H9 (cell line): ENCODE measurements at regions not wholly inside any gene's neighbourhood (a gene's known extent, or its start where the extent isn't known, plus 50 kb on each side); places are given as distances from the start of the nearest gene placed in this dataset.

Source experiments
- DNase-seq: peaks from one replicate; pipeline ENCODE4 v3.0.0-alpha.2; 2017
- H2AFZ ChIP-seq: one replicate; pipeline ENCODE4 v1.6.1; 2013; ENCODE audit warnings: mild to moderate bottlenecking, low read length, control low read depth, moderate library complexity
- H2AK5ac ChIP-seq: 2 replicates; pipeline ENCODE4 v1.6.1; 2013; ENCODE audit warnings: low read length, control low read depth, mixed read lengths; ENCODE audit not compliant: insufficient read length
- H2BK120ac ChIP-seq: one replicate; pipeline ENCODE4 v1.6.1; 2013; ENCODE audit warnings: low read depth, mild to moderate bottlenecking, low read length, control low read depth, inconsistent platforms; ENCODE audit not compliant: poor library complexity, severe bottlenecking
- H2BK12ac ChIP-seq: 2 replicates; pipeline ENCODE4 v1.6.1; 2013; ENCODE audit warnings: low read length, control low read depth, mixed read lengths, low read depth; ENCODE audit not compliant: insufficient read length
- H2BK15ac ChIP-seq: 2 replicates; pipeline ENCODE4 v1.6.1; 2013; ENCODE audit warnings: low read depth, low read length, control low read depth
- H2BK20ac ChIP-seq: one replicate; pipeline ENCODE4 v1.6.1; 2013; ENCODE audit warnings: low read depth, mild to moderate bottlenecking, low read length, control low read depth, inconsistent platforms; ENCODE audit not compliant: poor library complexity, severe bottlenecking
- H2BK5ac ChIP-seq: 2 replicates; pipeline ENCODE4 v1.6.1; 2013; ENCODE audit warnings: low read length, control low read depth, mixed read lengths; ENCODE audit not compliant: insufficient read length
- H3K14ac ChIP-seq: 2 replicates; pipeline ENCODE4 v1.6.1; 2013; ENCODE audit warnings: low read length, control low read depth; ENCODE audit not compliant: insufficient read depth
- H3K18ac ChIP-seq: 2 replicates; pipeline ENCODE4 v1.6.1; 2013; ENCODE audit warnings: low read depth, mild to moderate bottlenecking, mixed read lengths, low read length, control low read depth; ENCODE audit not compliant: insufficient read length
- H3K23ac ChIP-seq: 2 replicates; pipeline ENCODE4 v1.6.1; 2013; ENCODE audit warnings: low read length, control low read depth, mixed read lengths, low read depth; ENCODE audit not compliant: insufficient read length
- H3K23me2 ChIP-seq: 2 replicates; pipeline ENCODE4 v1.6.1; 2013; ENCODE audit warnings: low read depth, mild to moderate bottlenecking, mixed read lengths, low read length, control low read depth; ENCODE audit not compliant: insufficient read length, poor library complexity, severe bottlenecking
- H3K27ac ChIP-seq: 2 replicates; pipeline ENCODE4 v1.5.1; 2013; ENCODE audit warnings: low read length, control low read depth, mixed read lengths, low read depth; ENCODE audit not compliant: insufficient read length
- H3K27me3 ChIP-seq: 2 replicates; pipeline ENCODE4 v1.6.1; 2013; ENCODE audit warnings: low read length, control low read depth, inconsistent platforms; ENCODE audit not compliant: insufficient read depth
- H3K4ac ChIP-seq: 2 replicates; pipeline ENCODE4 v1.6.1; 2013; ENCODE audit warnings: low read depth, mild to moderate bottlenecking, control low read depth, inconsistent platforms, low read length, moderate library complexity
- H3K4me1 ChIP-seq: 2 replicates; pipeline ENCODE4 v1.6.1; 2013; ENCODE audit warnings: low read length, control low read depth, inconsistent platforms; ENCODE audit not compliant: insufficient read depth
- H3K4me2 ChIP-seq: 2 replicates; pipeline ENCODE4 v1.6.1; 2013; ENCODE audit warnings: low read length, control low read depth, mixed read lengths; ENCODE audit not compliant: insufficient read length, insufficient read depth
- H3K56ac ChIP-seq: 2 replicates; pipeline ENCODE4 v1.6.1; 2013; ENCODE audit warnings: low read depth, mild to moderate bottlenecking, mixed read lengths, low read length, control low read depth; ENCODE audit not compliant: insufficient read length
- H3K79me1 ChIP-seq: 2 replicates; pipeline ENCODE4 v1.6.1; 2013; ENCODE audit warnings: low read depth, mild to moderate bottlenecking, moderate library complexity, low read length, control low read depth, inconsistent platforms; ENCODE audit not compliant: insufficient read depth, poor library complexity, severe bottlenecking
- H3K79me2 ChIP-seq: 2 replicates; pipeline ENCODE4 v1.6.1; 2013; ENCODE audit warnings: low read length, control low read depth, inconsistent platforms; ENCODE audit not compliant: insufficient read depth
- H3K9ac ChIP-seq: 2 replicates; pipeline ENCODE4 v1.6.1; 2013; ENCODE audit warnings: low read length, control low read depth, mixed read lengths; ENCODE audit not compliant: insufficient read length; ENCODE audit errors: extremely low read depth
- H3K9me3 ChIP-seq: one replicate; pipeline ENCODE4 v1.6.1; 2013; ENCODE audit warnings: low read depth, low read length, inconsistent platforms; ENCODE audit not compliant: control insufficient read depth
- H3T11ph ChIP-seq: one replicate; pipeline ENCODE4 v1.6.1; 2013; ENCODE audit warnings: mild to moderate bottlenecking, low read length, control low read depth, inconsistent platforms
- H4K20me1 ChIP-seq: one replicate; pipeline ENCODE4 v1.6.1; 2013; ENCODE audit not compliant: control insufficient read depth, insufficient read length, insufficient read depth
- H4K5ac ChIP-seq: 2 replicates; pipeline ENCODE4 v1.6.1; 2013; ENCODE audit warnings: low read depth, mild to moderate bottlenecking, mixed read lengths, low read length, control low read depth; ENCODE audit not compliant: insufficient read length
- H4K8ac ChIP-seq: replicated peaks from 2 replicates; pipeline ENCODE4 v1.6.1; 2013; ENCODE audit warnings: low read length, control low read depth, mixed read lengths, low read depth; ENCODE audit not compliant: insufficient read length
- H4K91ac ChIP-seq: 2 replicates; pipeline ENCODE4 v1.6.1; 2013; ENCODE audit warnings: low read depth, mild to moderate bottlenecking, moderate library complexity, mixed read lengths, low read length, control low read depth; ENCODE audit not compliant: insufficient read length
- H3K27ac Mint-ChIP-seq, 3 experiments: 2 replicates in 2 of 3; 3 replicates in 1 of 3; pipeline ENCODE4 v1.8.0; 2020 to 2021; ENCODE audit warnings: mixed read lengths in 3 of 3, mild to moderate bottlenecking in 1 of 3, moderate library complexity in 1 of 3
- H3K27me3 Mint-ChIP-seq: 2 replicates; pipeline ENCODE4 v1.8.0; 2021; ENCODE audit warnings: low read depth, mild to moderate bottlenecking, moderate library complexity, mixed read lengths
- H3K36me3 Mint-ChIP-seq, 3 experiments: 2 replicates in 2 of 3; 3 replicates in 1 of 3; pipeline ENCODE4 v1.8.0; 2020 to 2021; ENCODE audit warnings: low read depth in 3 of 3, mixed read lengths in 3 of 3; ENCODE audit not compliant: insufficient read depth in 1 of 3
- H3K4me1 Mint-ChIP-seq, 2 experiments: 2 replicates each; pipeline ENCODE4 v1.8.0; 2020; ENCODE audit warnings: mixed read lengths in 2 of 2
- H3K4me3 Mint-ChIP-seq, 2 experiments: 2 replicates in 1 of 2; 3 replicates in 1 of 2; pipeline ENCODE4 v1.8.0; 2020 to 2021; ENCODE audit warnings: mild to moderate bottlenecking in 2 of 2, mixed read lengths in 2 of 2, moderate library complexity in 1 of 2
- H3K9me3 Mint-ChIP-seq, 2 experiments: 2 replicates in 1 of 2; 3 replicates in 1 of 2; pipeline ENCODE4 v1.8.0; 2020; ENCODE audit warnings: mild to moderate bottlenecking in 2 of 2, mixed read lengths in 2 of 2, moderate library complexity in 1 of 2
- WGBS: extraction: QIAGEN DNeasy Blood & Tissue Kit; methylation state at CpG from one replicate; pipeline ENCODE4 v1.1.7; 2013; ENCODE audit warnings: missing lambda C conversion rate, low lambda C conversion rate, mixed read lengths; ENCODE audit not compliant: insufficient read length; ENCODE audit errors: extremely low coverage; 5-methylcytosine and 5-hydroxymethylcytosine counted together
- TF ChIP-seq, protein P1 (sequence below): fragments of 200-600 bp; sonication (generic); conservative IDR thresholded peaks from 3 replicates; pipeline ENCODE4 v1.8.0; 2021; ENCODE audit warnings: antibody characterized with exemption, mild to moderate bottlenecking

DNA sequence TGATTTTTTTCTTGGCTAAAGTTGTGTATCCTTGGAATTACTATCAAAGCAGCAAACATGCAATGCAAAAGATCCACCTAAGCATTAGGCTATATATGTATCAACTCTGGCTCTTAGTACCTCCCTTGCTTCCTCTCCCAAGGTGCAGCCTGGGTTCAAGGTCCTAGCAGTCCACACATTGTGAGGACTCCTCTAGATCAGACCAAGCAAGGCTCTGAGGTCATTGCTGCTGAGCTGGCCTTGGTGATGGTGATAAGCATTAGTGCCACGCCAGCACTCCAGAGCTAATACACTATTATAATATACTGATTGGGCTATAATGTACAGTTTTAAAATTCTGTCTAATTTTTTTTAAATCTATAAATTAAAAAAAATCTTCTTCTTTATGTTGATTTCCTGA, 196.9 kb upstream of the BTG1 start:
- Histone ChIP-seq H4K5ac (no peak overlapping the region), H3K14ac (no peak overlapping the region), H2AK5ac (no peak overlapping the region), H2AFZ (no peak overlapping the region), H3T11ph (no peak overlapping the region), H3K27ac (no peak overlapping the region), H4K8ac (no peak overlapping the region), H2BK120ac (no peak overlapping the region), H2BK5ac (no peak overlapping the region), H3K79me2 (no peaks in the 10 kb centered on the region), H2BK12ac (no peak overlapping the region), H2BK20ac (no peak overlapping the region), H3K4me1 (no peaks in the 10 kb centered on the region), H3K79me1 (no peaks in the 10 kb centered on the region), H3K27me3 (no peaks in the 10 kb centered on the region), H3K23ac (no peak overlapping the region), H3K23me2 (no peaks in the 10 kb centered on the region), H4K91ac (no peak overlapping the region), H3K9ac (no peak overlapping the region), H3K4me2 (no peak overlapping the region), H4K20me1 (no peaks in the 10 kb centered on the region), H3K56ac (no peak overlapping the region), H3K9me3 (no peaks in the 10 kb centered on the region), H3K4ac (no peak overlapping the region), H3K18ac (no peak overlapping the region), H2BK15ac (no peak overlapping the region)
- H3K36me3 Mint-ChIP-seq: peaks cover 0 to 12% (median 2%) of the 10 kb centered on the region in 3 experiments; a peak in 3 of 7 replicates
- H3K27ac Mint-ChIP-seq: no peak overlapping the region
- H3K4me3 Mint-ChIP-seq: no peak overlapping the region
- TF ChIP-seq, protein P1, sequence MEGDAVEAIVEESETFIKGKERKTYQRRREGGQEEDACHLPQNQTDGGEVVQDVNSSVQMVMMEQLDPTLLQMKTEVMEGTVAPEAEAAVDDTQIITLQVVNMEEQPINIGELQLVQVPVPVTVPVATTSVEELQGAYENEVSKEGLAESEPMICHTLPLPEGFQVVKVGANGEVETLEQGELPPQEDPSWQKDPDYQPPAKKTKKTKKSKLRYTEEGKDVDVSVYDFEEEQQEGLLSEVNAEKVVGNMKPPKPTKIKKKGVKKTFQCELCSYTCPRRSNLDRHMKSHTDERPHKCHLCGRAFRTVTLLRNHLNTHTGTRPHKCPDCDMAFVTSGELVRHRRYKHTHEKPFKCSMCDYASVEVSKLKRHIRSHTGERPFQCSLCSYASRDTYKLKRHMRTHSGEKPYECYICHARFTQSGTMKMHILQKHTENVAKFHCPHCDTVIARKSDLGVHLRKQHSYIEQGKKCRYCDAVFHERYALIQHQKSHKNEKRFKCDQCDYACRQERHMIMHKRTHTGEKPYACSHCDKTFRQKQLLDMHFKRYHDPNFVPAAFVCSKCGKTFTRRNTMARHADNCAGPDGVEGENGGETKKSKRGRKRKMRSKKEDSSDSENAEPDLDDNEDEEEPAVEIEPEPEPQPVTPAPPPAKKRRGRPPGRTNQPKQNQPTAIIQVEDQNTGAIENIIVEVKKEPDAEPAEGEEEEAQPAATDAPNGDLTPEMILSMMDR: no peak
- H3K9me3 Mint-ChIP-seq: peaks cover 9 to 11% of the 10 kb centered on the region in 2 experiments; a peak in 4 of 5 replicates
- DNase-seq: no peak
- H3K4me1 Mint-ChIP-seq: no peaks in the 10 kb centered on the region
- H3K27me3 Mint-ChIP-seq: no peaks in the 10 kb centered on the region
- no CpG with 5 or more reads among the region's 1 CpG for WGBS
